Inflammatory macrophage (primary cell): ENCODE measurements at regions not wholly inside any gene's neighbourhood (a gene's known extent, or its start where the extent isn't known, plus 50 kb on each side); places are given as distances from the start of the nearest gene placed in this dataset.
A peak's percentile ranks its signal among the peaks of the same experiment; 100 is the strongest.
"Not testable (repeated sequence)": the region's sequence is repeated elsewhere in the genome, so short reads cannot be mapped to it uniquely, and the experiment has no call there.

Source experiments
- DNase-seq, 2 donors: peaks; one replicate each; pipeline ENCODE4 v3.0.0-alpha.2; 2020 to 2022

DNA sequence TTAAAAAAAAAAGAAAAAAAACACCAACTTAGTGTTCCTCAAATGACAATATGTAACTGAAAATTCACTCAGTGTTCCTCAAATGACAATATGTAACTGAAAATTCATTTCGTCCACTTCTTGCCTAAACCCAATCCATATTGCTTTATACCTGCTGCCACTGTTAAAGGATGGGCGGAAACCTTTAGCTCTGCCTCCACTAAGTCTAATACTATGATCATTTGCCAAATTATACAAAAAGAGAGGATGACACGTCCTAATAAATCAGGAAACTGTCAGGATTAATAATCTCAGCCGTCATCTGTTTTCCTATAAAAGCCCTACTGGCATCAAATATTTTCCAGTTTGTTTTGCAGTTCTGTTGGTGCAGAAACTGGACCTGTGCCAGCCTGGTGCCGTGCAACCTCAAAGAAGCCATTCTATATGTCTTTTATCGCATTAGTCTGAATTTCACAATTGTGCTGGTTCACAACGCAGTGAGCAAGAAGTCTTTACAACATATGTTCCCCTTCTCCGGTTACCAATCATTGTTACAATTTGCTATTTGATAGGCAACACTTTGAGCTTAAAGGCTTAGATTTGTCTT, 160.4 kb upstream of the KCNH8 start:
- DNase-seq = no peak

DNA sequence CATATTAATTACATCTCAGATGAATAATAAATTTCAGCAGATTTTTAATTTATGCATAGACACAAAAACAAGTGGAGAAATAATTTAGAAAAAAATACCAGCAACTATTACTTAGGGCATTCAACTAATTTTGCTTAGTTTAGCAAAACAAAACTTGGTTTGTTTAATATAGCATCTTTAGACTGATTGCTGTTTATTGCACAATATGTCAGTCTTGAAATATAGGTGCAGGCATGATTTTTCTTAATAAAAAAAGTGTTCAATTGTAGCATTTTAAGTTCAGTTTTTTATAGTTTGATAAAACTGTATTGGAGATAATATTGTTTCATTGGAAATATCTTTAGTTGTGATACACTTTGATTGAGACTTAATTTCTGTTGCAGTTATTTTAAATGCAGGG, 161.2 kb upstream of the KCNH8 start:
- DNase-seq = no peak

DNA sequence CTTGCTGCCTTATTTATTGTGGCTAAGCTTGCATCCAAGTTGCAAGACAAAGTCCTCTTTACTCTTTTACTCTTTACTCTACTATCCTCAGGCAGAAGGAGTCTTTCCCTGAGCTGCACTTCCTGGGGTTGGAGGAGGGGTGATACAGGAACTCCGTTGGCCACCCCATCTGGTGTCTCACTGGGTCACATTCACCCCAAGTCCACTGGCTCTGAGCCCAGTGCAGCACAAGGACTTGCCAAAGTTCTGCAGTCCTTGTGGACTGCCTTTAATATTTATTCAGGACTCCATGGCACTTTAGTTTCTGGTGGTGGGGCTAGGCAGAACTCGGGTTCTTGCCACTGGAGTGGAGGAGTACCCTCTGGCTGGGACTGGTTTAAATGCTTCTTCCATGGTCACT, 165.4 kb upstream of the KCNH8 start:
- DNase-seq = no peak

DNA sequence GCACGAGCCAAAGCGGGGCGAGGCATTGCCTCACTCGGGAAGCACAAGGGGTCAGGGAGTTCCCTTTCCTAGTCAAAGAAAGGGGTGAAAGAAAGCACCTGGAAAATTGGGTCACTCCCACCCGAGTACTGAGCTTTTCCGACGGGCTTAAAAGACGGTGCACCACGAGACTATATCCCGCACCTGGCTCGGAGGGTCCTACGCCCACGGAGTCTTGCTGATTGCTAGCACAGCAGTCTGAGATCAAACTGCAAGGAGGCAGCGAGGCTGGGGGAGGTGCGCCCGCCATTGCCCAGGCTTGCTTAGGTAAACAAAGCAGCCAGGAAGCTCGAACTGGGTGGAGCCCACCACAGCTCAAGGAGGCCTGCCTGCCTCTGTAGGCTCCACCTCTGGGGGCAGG, 172.2 kb upstream of the KCNH8 start:
- DNase-seq = not testable (repeated sequence)

DNA sequence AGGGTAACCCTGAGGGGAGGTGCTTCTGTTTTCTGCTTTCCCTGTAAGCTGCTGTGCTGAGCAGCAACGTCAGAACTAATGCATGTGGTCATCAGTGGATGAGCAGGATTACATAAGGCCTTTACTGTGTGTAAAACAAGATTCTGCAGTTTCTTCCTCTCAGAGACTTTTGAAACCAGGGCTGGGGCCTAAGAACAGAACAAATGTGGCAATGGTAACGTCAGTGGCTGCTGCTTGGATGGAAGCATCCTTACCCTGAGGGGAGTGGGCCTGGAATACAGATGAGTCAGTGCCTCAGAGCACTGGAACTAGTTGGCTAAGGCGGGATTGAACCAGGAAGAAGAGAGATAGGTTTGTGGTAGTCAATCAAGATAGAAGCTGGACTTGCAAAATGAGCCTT, 180.2 kb upstream of the KCNH8 start:
- no peak for DNase-seq

DNA sequence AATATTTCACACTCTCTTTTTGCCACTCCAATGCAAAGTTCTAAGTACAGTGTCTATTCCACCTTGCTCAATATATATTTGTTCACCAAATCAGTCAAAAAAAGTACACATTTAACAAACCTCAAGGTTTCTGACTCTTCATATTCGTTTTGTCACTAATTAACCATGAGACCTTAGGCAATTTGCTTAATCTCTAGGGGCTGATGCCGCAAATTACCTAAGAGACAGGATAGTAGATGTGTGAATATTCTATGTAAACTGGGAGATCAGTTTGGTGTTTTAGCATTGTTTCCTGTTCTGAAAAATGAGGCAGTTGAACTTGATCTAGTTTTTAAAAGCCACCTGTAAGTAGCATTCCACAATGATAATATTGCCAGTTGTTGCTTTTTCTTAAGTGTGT, 182.5 kb upstream of the KCNH8 start:
- no peak for DNase-seq

DNA sequence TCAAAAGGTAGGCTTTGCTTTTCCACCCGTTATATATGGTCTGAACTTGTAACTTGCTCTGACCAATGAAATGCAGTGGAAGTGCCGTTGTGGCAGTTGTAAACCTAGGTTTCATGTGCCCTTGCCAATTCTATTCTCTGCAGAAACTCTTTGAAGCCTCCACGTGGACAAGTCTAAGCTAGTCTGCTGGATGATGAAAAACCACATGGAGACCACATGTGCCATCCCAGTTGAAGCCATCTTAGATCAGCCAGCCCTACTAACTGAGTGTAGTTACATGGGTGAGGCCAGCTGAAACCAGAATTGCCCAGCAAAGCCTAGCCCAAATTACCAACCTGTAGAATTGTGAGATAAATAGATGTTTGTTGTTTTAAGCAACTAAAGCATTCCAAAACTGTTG, 183.7 kb upstream of the KCNH8 start:
- no peak for DNase-seq

DNA sequence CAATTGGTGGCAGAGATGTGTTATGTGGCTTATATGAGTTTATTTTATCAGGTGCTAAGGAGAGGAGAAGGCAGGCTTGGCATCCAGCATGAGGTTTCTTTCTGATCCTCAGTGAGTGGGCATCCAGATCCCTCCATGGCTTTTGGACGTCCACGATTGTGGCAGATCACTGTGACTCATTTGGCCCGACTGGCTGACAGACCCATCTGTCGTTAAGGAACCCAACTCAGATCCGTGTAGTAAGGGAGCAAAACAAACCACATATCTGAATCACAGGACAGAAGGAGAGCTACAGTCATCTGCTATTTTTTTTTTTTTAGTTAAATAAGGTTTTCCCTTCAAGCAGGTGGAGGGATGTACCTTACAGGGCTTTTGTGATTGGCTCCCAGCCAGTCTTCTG, 197.0 kb upstream of the KCNH8 start:
- DNase-seq = no peak

DNA sequence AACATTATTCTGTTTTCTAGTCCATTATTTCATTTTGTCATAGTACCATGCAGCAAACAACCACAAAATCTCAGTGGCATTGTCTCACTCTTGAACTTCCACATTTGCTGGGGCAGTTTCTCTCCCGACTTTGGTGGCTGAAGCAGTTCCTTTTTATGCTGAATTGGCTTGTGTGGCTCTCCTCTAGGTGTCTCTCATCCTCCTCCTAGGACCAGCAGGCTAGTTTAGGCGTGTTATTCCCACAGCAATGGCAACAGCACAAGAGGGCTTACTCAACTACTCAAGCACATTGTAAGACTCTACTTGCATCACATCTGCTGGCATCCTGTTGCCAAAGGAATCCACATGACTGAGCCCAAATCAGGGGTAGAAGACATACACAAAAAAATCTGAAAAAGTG, 201.8 kb upstream of the KCNH8 start:
- DNase-seq = peak; percentile 75 to 78

DNA sequence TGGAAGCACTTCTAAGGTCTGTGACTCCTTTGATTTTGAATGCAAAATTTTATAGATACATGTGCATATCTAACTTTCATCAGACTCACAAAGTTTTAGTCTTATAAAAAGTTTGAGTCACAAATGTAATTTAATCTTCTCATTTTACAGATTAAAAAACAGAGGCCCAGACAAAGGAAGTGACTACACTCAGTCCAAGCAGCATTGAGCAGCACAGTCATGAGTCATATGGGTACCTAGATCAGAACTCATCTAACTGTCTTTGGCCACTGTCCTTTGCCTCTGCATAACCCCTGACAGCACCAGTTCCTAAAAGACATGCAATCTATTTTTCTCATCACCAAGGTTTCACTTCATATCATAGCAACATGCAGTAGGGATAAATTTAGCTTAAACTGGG, 210.7 kb upstream of the KCNH8 start:
- no peak for DNase-seq

DNA sequence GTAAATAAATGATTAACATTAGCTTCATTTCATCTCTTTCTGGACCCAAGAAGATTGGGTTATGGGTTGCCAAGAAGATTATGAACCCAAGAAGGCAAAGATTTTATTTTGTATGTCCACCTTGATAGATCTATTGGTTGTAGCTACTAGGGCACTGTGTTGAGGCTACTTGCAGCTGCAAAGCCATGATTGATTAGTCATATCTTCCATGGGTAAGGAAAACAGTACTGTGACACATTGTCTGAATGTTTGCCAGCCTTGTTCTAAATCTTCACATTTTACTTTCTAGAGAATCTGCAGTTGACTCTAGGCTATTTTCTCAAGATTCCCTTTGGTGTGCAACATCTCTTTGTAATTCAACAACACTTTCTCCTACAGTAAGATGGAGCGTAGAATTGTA, 229.2 kb upstream of the KCNH8 start:
- no peak for DNase-seq

DNA sequence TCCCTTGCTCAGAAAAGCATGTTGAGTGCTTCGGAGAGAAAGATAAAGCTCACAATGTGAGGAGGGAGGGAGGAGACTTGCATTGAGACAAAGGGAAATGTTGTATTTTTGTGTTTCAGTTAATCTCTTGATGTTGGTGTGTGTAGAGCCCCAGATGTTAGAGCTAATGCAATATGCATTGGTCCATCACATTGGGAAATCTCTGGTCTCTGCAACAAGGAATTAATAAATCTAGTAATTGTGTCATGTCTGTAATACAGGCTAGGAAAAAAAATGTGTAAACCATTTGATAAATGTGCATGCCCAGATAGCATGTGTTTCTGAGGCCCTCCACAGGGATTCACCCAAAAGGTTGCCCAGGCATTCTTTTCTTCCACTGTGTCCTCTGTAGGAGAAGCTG, 230.4 kb upstream of the KCNH8 start:
- no peak for DNase-seq

DNA sequence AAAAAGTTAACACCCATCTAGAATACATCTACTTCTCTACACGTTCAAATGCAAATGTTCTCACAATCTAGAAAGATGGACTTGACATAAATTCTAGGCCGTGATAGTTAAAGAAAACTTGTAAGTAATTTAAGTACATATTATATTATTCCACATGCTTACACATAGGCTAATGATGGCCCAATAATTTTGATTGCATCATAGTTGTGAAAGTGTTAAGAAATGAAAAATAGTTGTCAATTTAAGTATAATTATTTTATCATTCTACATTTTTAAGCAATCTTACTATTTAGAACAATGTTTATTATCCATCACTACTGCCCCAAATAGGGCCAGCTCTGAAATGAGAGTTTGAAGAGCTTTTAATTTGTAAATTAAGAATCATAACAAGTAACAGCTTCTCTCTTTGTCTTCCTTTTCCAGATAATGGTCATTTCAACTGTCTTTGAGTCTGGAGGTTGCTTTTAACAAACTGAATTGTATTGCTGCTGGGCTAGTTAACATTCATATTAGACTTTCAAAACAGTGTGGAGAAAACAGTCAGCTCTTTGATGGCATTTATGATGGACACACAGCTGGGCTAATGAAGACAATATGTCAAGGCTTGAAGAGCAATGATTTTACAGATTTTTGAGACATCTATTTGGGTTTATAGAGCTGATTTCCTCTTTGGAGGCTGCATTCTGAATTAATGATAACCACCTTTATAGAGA, 246.1 kb upstream of the KCNH8 start:
- DNase-seq = peak in 1 of 2 donors; percentile 18

DNA sequence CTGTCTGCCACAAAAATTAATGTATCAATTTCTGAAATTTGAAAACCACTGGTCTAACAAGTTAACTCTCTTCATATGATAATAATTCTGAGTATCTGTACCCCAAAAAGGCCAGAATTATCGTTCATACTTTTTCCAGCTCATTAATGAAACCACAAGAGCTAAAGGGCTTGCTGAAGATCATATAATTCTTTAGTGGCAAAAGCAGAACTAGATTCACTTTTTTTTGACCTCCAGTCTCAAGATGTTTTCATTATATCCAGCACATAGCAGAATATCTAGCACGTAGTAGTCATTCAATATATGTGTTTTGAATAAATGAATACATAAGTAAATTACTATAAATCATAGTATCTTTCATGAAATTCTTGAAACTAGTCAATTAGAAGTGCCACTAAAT, 246.7 kb upstream of the KCNH8 start:
- no peak for DNase-seq

DNA sequence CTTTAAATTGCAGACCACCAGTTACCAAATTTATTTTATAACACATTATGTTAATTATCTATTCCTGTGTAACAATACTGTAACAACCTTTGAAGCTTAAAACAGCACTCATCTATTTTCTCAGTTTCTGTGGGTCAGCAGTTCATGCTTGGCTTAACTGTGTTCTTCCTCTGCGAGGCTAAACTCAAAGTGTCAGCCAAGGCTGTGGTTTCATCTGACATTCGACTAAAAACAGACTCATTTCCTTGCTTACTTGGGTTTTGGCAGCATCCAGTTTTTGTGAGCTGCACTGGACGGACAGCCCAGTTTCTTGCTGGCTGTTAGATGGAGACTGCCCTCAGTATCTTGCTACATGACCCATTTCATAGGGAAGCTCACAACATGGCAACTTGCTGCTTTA, 247.3 kb upstream of the KCNH8 start:
- DNase-seq = no peak

DNA sequence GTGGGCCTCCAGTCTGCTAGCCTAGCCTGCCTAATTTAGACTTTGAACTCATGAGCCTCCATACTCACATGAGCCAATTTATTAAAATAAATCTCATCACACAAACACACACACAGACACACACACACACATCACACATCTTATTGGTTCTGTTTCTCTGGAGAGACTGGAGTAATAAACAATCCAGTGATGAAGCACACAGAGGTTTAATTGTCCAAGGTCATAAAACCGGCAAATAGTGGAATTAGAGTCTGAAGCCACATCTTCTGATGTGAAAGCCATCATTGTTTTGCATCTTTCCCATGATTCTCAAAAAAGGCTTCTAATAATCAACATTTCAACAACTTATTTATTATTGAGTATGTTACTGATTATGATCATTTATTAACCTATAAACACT, 249.4 kb upstream of the KCNH8 start:
- no peak for DNase-seq

DNA sequence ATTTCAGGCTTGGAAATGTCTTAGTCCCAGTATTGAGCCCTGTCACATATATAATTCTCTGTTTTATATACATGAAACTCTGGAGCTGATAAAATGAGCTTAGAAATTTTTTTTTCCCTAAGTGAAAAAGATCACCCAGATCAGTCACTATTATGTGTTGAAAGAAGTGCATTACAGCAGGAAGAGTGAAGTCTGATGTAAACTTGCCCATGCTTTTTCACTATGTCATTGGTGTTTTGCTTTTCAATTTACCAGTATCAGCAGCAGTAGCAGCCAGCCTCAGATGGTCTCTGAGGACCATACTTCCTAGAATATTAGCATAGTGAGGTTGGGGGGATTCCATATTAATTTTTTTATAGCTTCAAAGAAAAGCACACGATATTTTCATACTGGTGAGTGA, 255.6 kb upstream of the KCNH8 start:
- DNase-seq = no peak

DNA sequence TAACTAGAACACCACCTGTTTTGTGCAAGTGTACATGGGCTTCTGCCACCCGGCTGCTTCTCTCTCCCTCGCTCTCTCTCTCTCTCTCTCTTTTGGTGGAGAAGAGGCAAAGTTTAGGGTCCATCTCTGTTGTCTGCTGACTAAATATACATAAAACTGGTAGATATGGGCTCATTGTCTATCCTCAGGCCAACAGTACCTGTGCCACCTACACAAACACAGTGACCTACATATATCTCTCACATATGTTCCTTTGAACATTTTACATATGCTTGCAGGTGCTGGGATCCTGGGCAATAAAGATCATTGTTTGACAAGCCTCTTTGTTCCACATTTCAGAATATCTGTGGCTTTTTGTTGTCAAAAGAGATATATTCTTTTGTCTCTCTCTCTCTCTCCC, 256.3 kb upstream of the KCNH8 start:
- no peak for DNase-seq

DNA sequence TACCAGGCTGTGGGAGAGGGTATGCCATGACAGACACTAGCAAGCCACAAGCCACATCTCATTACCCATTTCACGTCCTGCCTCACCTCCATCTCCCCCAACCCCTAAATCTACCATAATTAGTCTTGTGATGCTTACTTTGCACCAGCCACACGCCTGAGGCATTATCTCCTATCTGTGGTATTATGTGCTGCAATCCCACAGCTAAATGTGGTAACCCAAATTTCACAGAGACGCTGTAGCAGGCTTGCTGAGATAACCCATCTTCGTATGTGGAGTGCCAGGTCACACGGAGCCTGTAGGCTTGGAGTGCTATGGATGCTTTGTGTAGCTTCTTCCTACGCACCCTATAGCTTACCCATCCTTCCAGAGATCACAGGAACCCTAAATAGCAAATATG, 256.7 kb upstream of the KCNH8 start:
- DNase-seq = no peak

DNA sequence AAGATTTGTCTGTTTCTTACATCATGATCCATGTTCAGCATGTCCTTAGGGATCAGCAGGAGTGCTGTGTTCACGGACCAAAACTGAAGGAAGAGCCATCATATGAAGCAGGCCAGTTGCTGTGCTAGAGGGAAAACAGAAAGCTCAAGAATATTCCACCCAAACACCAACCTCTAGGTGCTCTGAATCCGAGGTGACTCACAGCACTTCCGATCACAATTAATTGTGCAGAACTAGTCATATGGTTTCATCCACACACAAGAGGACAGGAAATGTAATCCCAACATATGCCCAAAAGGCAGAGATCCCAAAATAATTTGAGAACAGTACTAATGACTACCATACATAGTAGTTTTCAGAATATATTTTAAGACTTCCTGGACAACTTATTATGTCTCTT, 257.9 kb upstream of the KCNH8 start:
- no peak for DNase-seq

DNA sequence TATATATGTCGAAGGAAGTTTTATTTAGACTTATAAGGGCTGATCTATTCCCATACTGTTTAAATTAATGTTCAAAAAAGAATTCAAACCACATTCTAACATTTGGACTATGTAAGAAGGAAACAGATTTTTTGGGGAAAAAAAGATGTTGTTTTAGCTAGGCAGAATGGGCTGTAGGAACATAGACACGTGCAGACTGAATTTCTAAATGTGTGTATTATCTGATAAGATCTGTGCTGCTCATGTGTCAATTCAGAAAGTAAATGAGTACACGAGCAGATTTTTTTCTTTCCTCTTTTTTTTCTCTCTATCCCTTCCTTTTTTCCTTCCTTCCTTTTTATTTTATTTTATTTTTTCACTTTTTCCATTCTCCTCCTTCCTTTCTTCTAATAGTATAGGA, 259.5 kb upstream of the KCNH8 start:
- DNase-seq = no peak

DNA sequence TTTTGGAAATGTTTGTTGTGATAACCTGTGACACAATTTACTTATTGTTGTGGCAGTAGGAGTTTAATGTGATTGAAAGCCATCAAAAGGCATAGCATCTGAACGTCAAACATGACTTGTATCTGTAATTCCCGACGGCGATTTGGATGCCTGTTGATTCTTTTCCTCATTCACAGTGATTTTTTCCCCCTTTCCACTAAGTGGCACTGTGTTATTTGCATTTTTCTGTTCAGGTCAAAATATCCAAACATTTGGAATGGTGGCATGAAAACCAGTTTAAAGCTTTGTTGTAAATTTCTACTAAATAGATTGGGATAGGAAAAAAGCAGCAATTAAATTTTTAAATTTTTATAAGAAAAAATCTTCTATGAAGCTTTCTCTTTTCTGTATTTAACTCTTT, 259.9 kb upstream of the KCNH8 start:
- DNase-seq = no peak

DNA sequence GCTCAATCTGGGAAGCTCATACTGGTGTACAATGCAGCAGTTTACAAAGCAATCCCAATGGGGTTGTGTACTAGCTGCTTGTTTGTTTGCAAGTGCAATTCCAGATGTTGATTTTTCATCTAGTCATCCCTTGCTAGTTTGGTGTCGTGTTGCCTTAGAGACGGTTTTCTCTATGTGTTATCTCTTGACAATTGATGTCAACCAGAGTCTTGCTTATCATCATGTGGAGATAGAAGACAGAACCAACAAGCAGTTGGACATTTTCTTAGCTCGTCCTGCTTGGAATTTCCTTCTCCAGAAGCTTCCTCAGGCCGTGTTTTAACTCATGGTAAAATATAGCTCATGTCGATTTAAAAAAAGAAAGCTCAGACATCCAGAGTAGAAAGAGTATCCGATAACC, 262.0 kb upstream of the KCNH8 start:
- DNase-seq = no peak

DNA sequence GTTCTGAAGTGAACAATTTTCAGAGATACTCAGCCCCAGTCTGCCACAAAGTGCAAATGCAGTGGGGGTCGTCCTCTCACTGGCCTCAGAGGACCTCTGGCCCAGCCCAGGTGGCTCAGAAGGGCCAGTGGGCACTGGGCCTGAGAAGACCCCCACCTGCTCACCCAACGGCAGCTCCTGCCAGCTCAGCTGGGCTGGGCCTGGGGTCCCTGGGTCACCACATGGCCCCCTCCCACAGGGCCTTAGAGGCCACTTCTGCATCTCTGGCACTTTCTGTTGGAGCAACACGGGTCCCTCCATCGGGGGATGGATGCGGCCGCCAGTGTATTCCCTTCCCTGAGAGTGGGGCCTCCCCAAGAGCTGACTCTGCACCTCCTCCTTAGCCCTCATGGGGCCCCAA, 262.7 kb upstream of the KCNH8 start:
- DNase-seq = no peak

DNA sequence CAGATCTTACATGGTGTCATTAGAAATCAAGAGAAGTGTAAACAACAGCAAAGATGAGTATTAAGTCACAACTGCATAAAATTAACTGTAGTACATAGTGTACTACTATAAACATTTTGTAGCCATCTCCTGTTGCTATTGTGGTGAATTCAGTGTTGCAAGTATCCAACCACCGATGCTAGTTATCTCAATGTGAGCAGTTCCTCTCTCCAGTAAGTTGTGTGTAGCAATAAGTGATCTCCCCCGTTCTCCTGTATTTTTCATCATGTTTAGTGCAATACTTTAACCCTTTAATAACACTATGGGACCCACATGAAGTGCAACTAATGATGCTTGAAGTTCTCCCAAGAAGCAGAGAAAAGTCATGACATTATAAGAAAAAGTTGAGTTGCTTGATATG, 264.7 kb upstream of the KCNH8 start:
- DNase-seq = peak in 1 of 2 donors; percentile 12
